HepG2 (cell line): ENCODE measurements at regions not wholly inside any gene's neighbourhood (a gene's known extent, or its start where the extent isn't known, plus 50 kb on each side); places are given as distances from the start of the nearest gene placed in this dataset.

Experiments
- ATAC-seq: fragments of 200-7000 bp; cut with Tn5 transposase; 3 replicates; pipeline ENCODE4 v1.9.1; 2020; ENCODE audit warnings: mild to moderate bottlenecking, moderate library complexity
- BruUV-seq: library from RNA; stranded (reverse); fragments of 400-500 nt; replicated peaks from 2 replicates; lab custom pipeline; 2021; lab: Mats Ljungman, UMichigan
- CTCF ChIA-PET: fragments of 300-600 bp; formaldehyde crosslinking; extraction: SDS; loops from one replicate; lab custom pipeline; 2021; ENCODE audit warnings: low total read pairs, inconsistent platforms, low intra/inter-chr PET ratio; lab: Yijun Ruan, JAX
- POLR2A ChIA-PET: fragments of 350-600 bp; sonication (Branson Sonifier 250); formaldehyde crosslinking; loops from one replicate; lab custom pipeline; 2020; ENCODE audit warnings: antibody characterized with exemption, inconsistent platforms; lab: Yijun Ruan, JAX
- DNase-seq: peaks from one replicate; pipeline ENCODE4 v3.0.0-alpha.2; 2015; ENCODE audit warnings: low spot score
- FAIRE-seq: peaks from 3 replicates; lab custom pipeline; 2011; peaks lifted over from hg19 to GRCh38; lab: Jason Lieb, UNC
- H2AFZ ChIP-seq: one replicate; pipeline ENCODE4 v1.6.1; 2011; ENCODE audit warnings: low read length, inconsistent platforms
- H3K27ac ChIP-seq: fragments of 300-600 bp; 3 replicates; pipeline ENCODE4 v1.8.0; 2011; ENCODE audit warnings: mixed run types, mild to moderate bottlenecking, mixed read lengths, low read length, inconsistent platforms; ENCODE audit not compliant: insufficient read depth; ENCODE audit errors: extremely low read length
- H3K27me3 ChIP-seq, 2 experiments: fragments of 200-600 bp in 1 of 2; 2 replicates in 1 of 2; 3 replicates in 1 of 2; pipeline versions ENCODE4 v1.6.0 to v1.8.0; 2011; ENCODE audit warnings: low read length in 2 of 2, mild to moderate bottlenecking in 2 of 2, moderate library complexity in 2 of 2, inconsistent platforms in 1 of 2; ENCODE audit not compliant: insufficient read depth in 2 of 2, control insufficient read depth in 1 of 2
- H3K36me3 ChIP-seq, 2 experiments: fragments of 200-600 bp in 1 of 2; replicated peaks in 1 of 2; 2 replicates in 1 of 2; 3 replicates in 1 of 2; pipeline versions ENCODE4 v1.5.1 to v1.8.0; 2011; ENCODE audit warnings: low read length in 2 of 2, inconsistent platforms in 1 of 2; ENCODE audit not compliant: insufficient read depth in 2 of 2, control insufficient read depth in 1 of 2
- H3K4me1 ChIP-seq: 2 replicates; pipeline ENCODE4 v1.5.1; 2012; ENCODE audit warnings: low read length, inconsistent platforms; ENCODE audit not compliant: insufficient read depth
- H3K4me2 ChIP-seq: 2 replicates; pipeline ENCODE4 v1.6.0; 2011; ENCODE audit warnings: low read depth, low read length, inconsistent platforms
- H3K4me3 ChIP-seq, 3 experiments: fragments of 200-600 bp in 1 of 3; sonication (generic), shearing (Covaris generic) in 1 of 3; replicated peaks in 1 of 3; 2 replicates each; pipeline ENCODE4 v1.5.1; 2011 to 2016; ENCODE audit warnings: low read length in 3 of 3, inconsistent platforms in 2 of 3, low read depth in 2 of 3, mild to moderate bottlenecking in 2 of 3, control low read depth in 1 of 3, mixed read lengths in 1 of 3; ENCODE audit not compliant: insufficient read depth in 1 of 3
- H3K79me2 ChIP-seq: one replicate; pipeline ENCODE4 v1.6.1; 2011; ENCODE audit warnings: low read length, inconsistent platforms; ENCODE audit not compliant: insufficient read depth
- H3K9ac ChIP-seq: 2 replicates; pipeline ENCODE4 v1.6.0; 2011; ENCODE audit warnings: mild to moderate bottlenecking, low read depth, low read length, inconsistent platforms; ENCODE audit not compliant: insufficient read depth
- H3K9me3 ChIP-seq: 2 replicates; pipeline ENCODE4 v1.5.1; 2012; ENCODE audit warnings: mild to moderate bottlenecking, low read length
- H4K20me1 ChIP-seq: 2 replicates; pipeline ENCODE4 v1.6.0; 2011; ENCODE audit warnings: inconsistent platforms, mild to moderate bottlenecking, low read length, moderate library complexity; ENCODE audit not compliant: insufficient read depth
- ARID2 ChIP-seq: sonication (generic); formaldehyde crosslinking; IDR thresholded peaks from 2 replicates; pipeline ENCODE4 v1.8.1; 2022; ENCODE audit warnings: mild to moderate bottlenecking, missing genetic modification reagents, borderline replicate concordance
- GATAD2A ChIP-seq: IDR thresholded peaks from 2 replicates; pipeline ENCODE4 v1.6.1; 2016
- GTF3A ChIP-seq: sonication (generic); formaldehyde crosslinking; conservative IDR thresholded peaks from 2 replicates; pipeline ENCODE4 v1.4.0; 2020; ENCODE audit warnings: mild to moderate bottlenecking, missing genetic modification reagents
- HMG20A ChIP-seq: IDR thresholded peaks from 2 replicates; pipeline ENCODE4 v1.6.1; 2016; ENCODE audit warnings: borderline replicate concordance
- HNF4G ChIP-seq, 2 experiments: sonication (generic) in 1 of 2; formaldehyde crosslinking in 1 of 2; IDR thresholded peaks; 2 replicates each; pipeline versions ENCODE4 v1.4.0 to v1.6.1; 2011 to 2020; ENCODE audit warnings: borderline replicate concordance in 2 of 2, low read depth in 2 of 2, mild to moderate bottlenecking in 2 of 2, low read length in 1 of 2, missing genetic modification reagents in 1 of 2, moderate library complexity in 1 of 2
- HNRNPLL ChIP-seq: fragments of 200-400 bp; formaldehyde crosslinking; IDR thresholded peaks from 2 replicates; pipeline ENCODE4 v1.6.1; 2017; ENCODE audit warnings: mild to moderate bottlenecking, low read depth, low read length; ENCODE audit not compliant: poor library complexity, severe bottlenecking
- NPAS2 ChIP-seq: sonication (generic); formaldehyde crosslinking; IDR thresholded peaks from 2 replicates; pipeline ENCODE4 v1.8.0; 2022; ENCODE audit warnings: mild to moderate bottlenecking, missing genetic modification reagents, borderline replicate concordance
- NR2F2 ChIP-seq: IDR thresholded peaks from 2 replicates; pipeline ENCODE4 v1.6.1; 2012; ENCODE audit warnings: low read depth, inconsistent platforms, borderline replicate concordance
- RFX1 ChIP-seq: fragments of 450-650 bp; IDR thresholded peaks from 2 replicates; pipeline ENCODE4 v1.6.1; 2017
- TBX2 ChIP-seq: sonication (generic); formaldehyde crosslinking; IDR thresholded peaks from 2 replicates; pipeline ENCODE4 v1.5.0; 2020; ENCODE audit warnings: missing genetic modification reagents, mild to moderate bottlenecking, borderline replicate concordance
- ZC3H4 ChIP-seq: sonication (generic); formaldehyde crosslinking; IDR thresholded peaks from 2 replicates; pipeline ENCODE4 v1.4.0; 2020; ENCODE audit warnings: missing genetic modification reagents, borderline replicate concordance
- ZNF841 ChIP-seq: sonication (generic); formaldehyde crosslinking; IDR thresholded peaks from 2 replicates; pipeline ENCODE4 v1.8.1; 2023; ENCODE audit warnings: missing genetic modification reagents, borderline replicate concordance
- in situ Hi-C: cut with HindIII; loops from 2 replicates; pipeline ENCODE4 v1.10.0; 2017; ENCODE audit warnings: low pct_unique_long_range_greater_than_20kb; ENCODE audit not compliant: extremely low pct_ligation_motif_present
- intact Hi-C: fragments of 100-400 bp; cut with micrococcal nuclease; formaldehyde crosslinking; loops from one replicate; pipeline ENCODE4 v1.10.0; 2022; ENCODE audit not compliant: unreplicated experiment
- TF ChIP-seq, protein P1 (sequence below): sonication (generic); formaldehyde crosslinking; IDR thresholded peaks from 2 replicates; pipeline ENCODE4 v1.8.0; 2022; ENCODE audit warnings: mild to moderate bottlenecking, missing genetic modification reagents; ENCODE audit not compliant: insufficient replicate concordance

- H3K9me3 ChIP-seq = no peaks in the 10 kb centered on the region
Observed at GRCh38 chr1:78348496-78349284, 142.1 kb upstream of the PTGFR start.

More at GRCh38 chr1:78348496-78349284, 142.1 kb upstream of the PTGFR start:
- no peaks in the 10 kb centered on the region for H3K27me3 ChIP-seq
- no peak for ATAC-seq
- FAIRE-seq = no peak
- in situ Hi-C loops (no loop called here), intact Hi-C loops (no loop called here)
- H2AFZ ChIP-seq = no peak overlapping the region
- no peaks in the 10 kb centered on the region for H3K36me3 ChIP-seq
- no peak overlapping the region for H3K4me3 ChIP-seq
- TF ChIP-seq RFX1 (no peak), HNRNPLL (no peak), NR2F2 (no peak), NPAS2 (CRISPR knock-in tag) (no peak), GTF3A (no peak), ARID2 (CRISPR knock-in tag) (no peak), ZNF841 (CRISPR knock-in tag) (no peak), HMG20A (CRISPR knock-in tag) (no peak), ZC3H4 (CRISPR knock-in tag) (no peak), HNF4G (IDR thresholded peaks at IDR 0.05; ENCODE audit: borderline replicate concordance, low read depth, low read length) (no peak), HNF4G (CRISPR knock-in tag; IDR thresholded peaks at IDR 0.05; ENCODE audit: borderline replicate concordance, low read depth) (no peak), TBX2 (CRISPR knock-in tag) (no peak), GATAD2A (CRISPR knock-in tag) (no peak)
- TF ChIP-seq, protein P1, sequence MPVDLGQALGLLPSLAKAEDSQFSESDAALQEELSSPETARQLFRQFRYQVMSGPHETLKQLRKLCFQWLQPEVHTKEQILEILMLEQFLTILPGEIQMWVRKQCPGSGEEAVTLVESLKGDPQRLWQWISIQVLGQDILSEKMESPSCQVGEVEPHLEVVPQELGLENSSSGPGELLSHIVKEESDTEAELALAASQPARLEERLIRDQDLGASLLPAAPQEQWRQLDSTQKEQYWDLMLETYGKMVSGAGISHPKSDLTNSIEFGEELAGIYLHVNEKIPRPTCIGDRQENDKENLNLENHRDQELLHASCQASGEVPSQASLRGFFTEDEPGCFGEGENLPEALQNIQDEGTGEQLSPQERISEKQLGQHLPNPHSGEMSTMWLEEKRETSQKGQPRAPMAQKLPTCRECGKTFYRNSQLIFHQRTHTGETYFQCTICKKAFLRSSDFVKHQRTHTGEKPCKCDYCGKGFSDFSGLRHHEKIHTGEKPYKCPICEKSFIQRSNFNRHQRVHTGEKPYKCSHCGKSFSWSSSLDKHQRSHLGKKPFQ (CRISPR knock-in tag) = no peak
- no peaks in the 10 kb centered on the region for H3K4me1 ChIP-seq
- H3K4me2 ChIP-seq = no peak overlapping the region
- H3K27ac ChIP-seq = no peak overlapping the region
- no peak overlapping the region for H3K9ac ChIP-seq
- BruUV-seq = no TSS peak
- DNase-seq = no peak
- H3K79me2 ChIP-seq = no peaks in the 10 kb centered on the region
- ChIA-PET POLR2A (no interaction called here), CTCF (no interaction called here)
- no peaks in the 10 kb centered on the region for H4K20me1 ChIP-seq
